ENCODE measurements at regions not wholly inside any gene's neighbourhood (a gene's known extent, or its start where the extent isn't known, plus 50 kb on each side); places are given as distances from the start of the nearest gene placed in this dataset.

DNA sequence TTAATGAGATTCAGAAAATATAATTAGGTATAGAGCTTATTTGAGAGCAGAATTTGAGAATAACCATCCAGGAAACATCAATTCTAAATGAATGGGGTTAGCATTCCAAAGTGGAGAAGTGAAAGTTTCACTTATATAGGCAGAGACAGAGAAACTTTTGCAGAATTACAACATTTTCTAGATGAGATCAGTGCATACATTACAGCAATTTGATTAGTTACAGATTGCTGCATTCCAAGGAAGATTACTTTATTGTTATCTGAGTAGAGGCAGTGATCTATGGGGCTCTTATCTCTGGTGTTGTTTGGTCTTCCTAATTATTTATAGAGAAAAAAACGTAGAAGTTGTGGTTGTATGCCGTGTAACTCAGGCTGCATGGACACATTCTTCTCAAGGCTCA, 373.8 kb upstream of the SYT4 start:
- TF ChIP-seq POLR2AphosphoS5 (IDR thresholded peaks at IDR 0.05; ENCODE audit: low read depth, low read length): no peak
- no peak for TF ChIP-seq FOXP2 (optimal IDR thresholded peaks at IDR 0.05; ENCODE audit: borderline replicate concordance, extremely low read depth, extremely low read length, insufficient read depth)
- no peak for TF ChIP-seq TAF1 (IDR thresholded peaks at IDR 0.05; ENCODE audit: borderline replicate concordance, insufficient read depth, low read length)
- no peak for TF ChIP-seq SIN3A (IDR thresholded peaks at IDR 0.05; ENCODE audit: borderline replicate concordance, insufficient read depth, low read length)
- TF ChIP-seq REST (IDR thresholded peaks at IDR 0.05; ENCODE audit: insufficient read depth in 1 of 2, low read depth in 2 of 2, low read length in 2 of 2): no peak

Measured in PFSK-1 (cell line).